Vagina (tissue), 2 donors: ENCODE measurements at regions not wholly inside any gene's neighbourhood (a gene's known extent, or its start where the extent isn't known, plus 50 kb on each side); places are given as distances from the start of the nearest gene placed in this dataset.

ENCODE experiments used
- DNase-seq, 2 donors: peaks; one replicate each; pipeline ENCODE4 v3.0.0-alpha.2; 2017; ENCODE audit errors: extremely low spot score in 2 of 2
- H3K27ac ChIP-seq: fragments of 200-600 bp; sonication (generic); one replicate; pipeline ENCODE4 v1.5.1; 2019
- H3K27me3 ChIP-seq: fragments of 200-600 bp; sonication (generic); one replicate; pipeline ENCODE4 v1.5.1; 2019
- H3K36me3 ChIP-seq, 2 donors: fragments of 200-600 bp; sonication (generic); one replicate each; pipeline ENCODE4 v1.5.1; 2017 to 2019
- H3K4me1 ChIP-seq: fragments of 200-600 bp; sonication (generic); one replicate; pipeline ENCODE4 v1.5.1; 2019
- H3K4me3 ChIP-seq, 2 donors: fragments of 200-600 bp; sonication (generic); 1 replicate in 1 of 2; 2 replicates in 1 of 2; pipeline ENCODE4 v1.5.1; 2016 to 2019
- H3K9me3 ChIP-seq: fragments of 200-600 bp; sonication (generic); one replicate; pipeline ENCODE4 v1.5.1; 2019
- POLR2A ChIP-seq, 2 donors: fragments of 450-650 bp; IDR thresholded peaks; one replicate each; pipeline ENCODE4 v1.6.1; 2017; ENCODE audit warnings: antibody characterized with exemption in 2 of 2, mild to moderate bottlenecking in 2 of 2, moderate library complexity in 2 of 2
- POLR2AphosphoS5 ChIP-seq, 2 donors: sonication (generic); formaldehyde crosslinking; IDR thresholded peaks; one replicate each; pipeline ENCODE4 v1.9.0; 2017; ENCODE audit warnings: antibody characterized with exemption in 2 of 2, mild to moderate bottlenecking in 2 of 2, low read depth in 1 of 2; ENCODE audit not compliant: insufficient read depth in 1 of 2
- intact Hi-C: fragments of 100-400 bp; cut with DNase I; formaldehyde crosslinking; loops from one replicate; pipeline ENCODE4 v1.15.1; 2023
- TF ChIP-seq, protein P1 (sequence below), 3 experiments: fragments of 450-650 bp in 2 of 3; fragments of 200-600 bp in 1 of 3; sonication (generic) in 1 of 3; IDR thresholded peaks; one replicate each; pipeline ENCODE4 v1.5.1; 2017 to 2019; ENCODE audit warnings: antibody characterized with exemption in 3 of 3, mild to moderate bottlenecking in 2 of 3, moderate library complexity in 2 of 3

DNA sequence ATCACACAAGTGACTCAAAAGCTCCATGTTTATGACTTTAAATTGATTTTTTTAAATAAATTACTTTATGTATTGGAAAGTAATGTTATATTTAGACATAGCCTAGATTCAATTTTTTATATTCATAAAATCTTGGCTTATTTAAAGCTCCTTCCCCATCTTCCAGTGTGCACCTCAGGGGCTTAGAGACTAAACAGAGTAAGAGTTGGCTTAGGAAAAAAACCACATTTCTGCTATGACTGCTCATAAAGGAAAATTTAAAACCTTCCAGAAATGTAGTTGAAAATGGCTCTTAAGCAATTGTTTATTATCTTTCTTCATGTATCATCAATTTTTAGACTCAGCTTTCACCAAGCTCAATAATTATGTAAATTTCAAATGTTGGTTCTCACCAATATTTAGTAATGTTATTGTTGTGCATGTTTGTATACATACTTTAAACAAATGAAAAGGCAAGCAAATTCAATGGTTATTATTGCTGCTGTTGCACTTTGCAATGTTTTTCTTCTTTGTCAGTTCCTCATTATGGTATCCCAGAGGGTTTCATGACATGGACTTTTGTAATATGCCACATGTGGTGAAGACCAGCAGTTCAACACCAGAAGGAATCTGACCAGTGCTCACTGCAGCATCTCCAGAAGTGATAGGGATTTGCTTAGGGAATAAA lies 700.1 kb upstream of the ANKRD30A start:
- Histone ChIP-seq H3K27ac (no peak overlapping the region), H3K9me3 (no peaks in the 10 kb centered on the region), H3K4me1 (no peaks in the 10 kb centered on the region), H3K4me3 (no peak overlapping the region), H3K27me3 (no peaks in the 10 kb centered on the region), H3K36me3 (no peaks in the 10 kb centered on the region)
- intact Hi-C loops: no loop called here
- no peak for TF ChIP-seq POLR2A (IDR thresholded peaks at IDR 0.05)
- no peak for TF ChIP-seq POLR2AphosphoS5 (IDR thresholded peaks at IDR 0.05; ENCODE audit: insufficient read depth in 1 of 2, low read depth in 1 of 2)
- TF ChIP-seq, protein P1, sequence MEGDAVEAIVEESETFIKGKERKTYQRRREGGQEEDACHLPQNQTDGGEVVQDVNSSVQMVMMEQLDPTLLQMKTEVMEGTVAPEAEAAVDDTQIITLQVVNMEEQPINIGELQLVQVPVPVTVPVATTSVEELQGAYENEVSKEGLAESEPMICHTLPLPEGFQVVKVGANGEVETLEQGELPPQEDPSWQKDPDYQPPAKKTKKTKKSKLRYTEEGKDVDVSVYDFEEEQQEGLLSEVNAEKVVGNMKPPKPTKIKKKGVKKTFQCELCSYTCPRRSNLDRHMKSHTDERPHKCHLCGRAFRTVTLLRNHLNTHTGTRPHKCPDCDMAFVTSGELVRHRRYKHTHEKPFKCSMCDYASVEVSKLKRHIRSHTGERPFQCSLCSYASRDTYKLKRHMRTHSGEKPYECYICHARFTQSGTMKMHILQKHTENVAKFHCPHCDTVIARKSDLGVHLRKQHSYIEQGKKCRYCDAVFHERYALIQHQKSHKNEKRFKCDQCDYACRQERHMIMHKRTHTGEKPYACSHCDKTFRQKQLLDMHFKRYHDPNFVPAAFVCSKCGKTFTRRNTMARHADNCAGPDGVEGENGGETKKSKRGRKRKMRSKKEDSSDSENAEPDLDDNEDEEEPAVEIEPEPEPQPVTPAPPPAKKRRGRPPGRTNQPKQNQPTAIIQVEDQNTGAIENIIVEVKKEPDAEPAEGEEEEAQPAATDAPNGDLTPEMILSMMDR (IDR thresholded peaks at IDR 0.05): no peak
- no peak for DNase-seq

DNA sequence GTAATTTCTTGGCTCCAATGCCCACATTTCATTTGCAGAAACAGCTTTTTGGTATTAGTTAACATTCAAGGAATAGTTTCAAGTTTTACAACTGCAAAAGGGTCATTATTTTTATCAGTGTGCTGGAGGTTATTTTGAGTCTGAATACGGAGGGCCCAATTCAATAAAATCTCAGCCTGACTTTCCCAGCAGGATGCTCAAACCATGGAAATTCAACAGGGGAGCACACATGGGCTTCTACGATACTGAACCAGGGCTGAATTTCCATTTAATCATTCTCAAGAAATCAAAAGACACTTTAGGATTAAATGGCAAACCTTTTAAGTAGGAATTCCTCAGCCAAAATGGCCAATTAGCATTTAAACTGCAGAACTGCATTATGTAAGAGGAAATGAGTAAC lies 700.9 kb upstream of the ANKRD30A start:
- H3K27ac ChIP-seq: no peak overlapping the region
- H3K27me3 ChIP-seq: no peaks in the 10 kb centered on the region
- no peak overlapping the region for H3K4me3 ChIP-seq
- intact Hi-C loops: no loop called here
- DNase-seq: no peak
- H3K36me3 ChIP-seq: no peaks in the 10 kb centered on the region
- TF ChIP-seq, protein P1 (IDR thresholded peaks at IDR 0.05): no peak
- TF ChIP-seq POLR2A (IDR thresholded peaks at IDR 0.05) (no peak), POLR2AphosphoS5 (IDR thresholded peaks at IDR 0.05; ENCODE audit: insufficient read depth in 1 of 2, low read depth in 1 of 2) (no peak)
- H3K9me3 ChIP-seq: no peaks in the 10 kb centered on the region
- no peaks in the 10 kb centered on the region for H3K4me1 ChIP-seq

DNA sequence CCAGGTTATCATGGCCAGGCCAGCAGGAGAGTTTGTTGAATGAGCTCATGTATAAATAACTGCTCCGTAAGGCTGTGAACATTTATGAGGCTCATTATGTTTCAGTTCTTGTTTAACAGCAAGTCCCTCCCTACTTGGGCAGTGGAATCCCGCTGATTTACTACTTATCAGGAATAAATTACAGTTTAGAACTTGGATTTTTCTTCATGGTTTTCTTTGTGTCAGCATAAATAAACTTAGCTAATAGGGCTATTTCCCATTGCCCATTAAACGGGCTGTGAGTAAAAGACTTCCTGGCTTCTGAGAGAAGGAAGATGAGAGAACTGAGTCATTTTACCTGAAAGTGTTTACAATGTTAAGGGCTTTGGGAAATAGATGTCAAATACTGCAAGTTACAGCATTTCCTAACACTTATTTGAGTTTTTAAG lies 701.6 kb upstream of the ANKRD30A start:
- Histone ChIP-seq H3K27ac (no peak overlapping the region), H3K27me3 (no peaks in the 10 kb centered on the region), H3K9me3 (no peaks in the 10 kb centered on the region), H3K4me3 (no peak overlapping the region), H3K4me1 (no peaks in the 10 kb centered on the region), H3K36me3 (no peaks in the 10 kb centered on the region)
- intact Hi-C loops: no loop called here
- TF ChIP-seq, protein P1 (IDR thresholded peaks at IDR 0.05): no peak
- TF ChIP-seq POLR2A (IDR thresholded peaks at IDR 0.05) (no peak), POLR2AphosphoS5 (IDR thresholded peaks at IDR 0.05; ENCODE audit: insufficient read depth in 1 of 2, low read depth in 1 of 2) (no peak)
- DNase-seq: no peak

DNA sequence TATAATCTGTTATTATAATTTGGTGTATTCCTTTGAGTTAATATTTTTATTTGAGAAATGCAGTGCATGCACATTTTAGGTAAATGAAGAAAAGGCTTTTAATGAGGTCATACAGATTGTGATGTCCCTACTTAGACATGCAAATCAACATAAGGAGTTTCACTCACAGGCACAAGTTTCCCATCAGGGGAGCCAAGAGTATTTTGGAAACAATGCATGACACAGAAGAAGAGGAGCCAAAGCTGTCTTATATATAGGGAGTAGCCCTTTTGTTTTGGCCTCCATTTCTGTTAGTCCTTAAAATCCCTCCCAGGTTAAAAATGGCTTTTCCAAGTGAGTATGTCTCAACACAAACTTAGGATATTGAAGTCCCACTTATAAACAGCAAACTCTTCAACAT lies 703.4 kb upstream of the ANKRD30A start:
- TF ChIP-seq POLR2A (IDR thresholded peaks at IDR 0.05): no peak
- no peak for TF ChIP-seq POLR2AphosphoS5 (IDR thresholded peaks at IDR 0.05; ENCODE audit: insufficient read depth in 1 of 2, low read depth in 1 of 2)
- TF ChIP-seq, protein P1 (IDR thresholded peaks at IDR 0.05): no peak
- intact Hi-C loops: no loop called here
- Histone ChIP-seq H3K36me3 (no peaks in the 10 kb centered on the region), H3K27me3 (no peaks in the 10 kb centered on the region), H3K9me3 (no peaks in the 10 kb centered on the region), H3K4me3 (no peak overlapping the region), H3K4me1 (no peaks in the 10 kb centered on the region), H3K27ac (no peak overlapping the region)
- DNase-seq: no peak

DNA sequence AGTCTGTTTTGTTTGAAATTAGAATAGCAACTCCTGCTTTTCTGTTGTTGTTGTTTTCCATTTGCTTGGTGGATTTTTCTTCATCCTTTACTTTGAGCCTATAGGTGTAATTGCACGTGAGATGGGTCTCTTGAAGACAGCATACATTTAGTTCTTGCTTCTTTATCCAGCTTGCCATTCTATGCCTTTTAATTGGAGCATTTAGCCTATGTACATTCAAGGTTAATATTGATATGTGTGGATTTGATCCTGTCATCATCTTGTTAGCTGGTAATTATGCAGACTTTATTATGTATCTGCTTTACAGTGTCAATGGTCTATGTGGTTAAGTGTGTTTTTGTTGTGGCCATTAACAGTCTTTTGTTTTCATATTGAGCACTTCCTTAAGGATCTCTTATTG lies 708.9 kb upstream of the ANKRD30A start:
- H3K27me3 ChIP-seq: no peaks in the 10 kb centered on the region
- H3K9me3 ChIP-seq: no peaks in the 10 kb centered on the region
- no peaks in the 10 kb centered on the region for H3K36me3 ChIP-seq
- no peak for TF ChIP-seq POLR2A (IDR thresholded peaks at IDR 0.05)
- TF ChIP-seq, protein P1 (IDR thresholded peaks at IDR 0.05): no peak
- TF ChIP-seq POLR2AphosphoS5 (IDR thresholded peaks at IDR 0.05; ENCODE audit: insufficient read depth in 1 of 2, low read depth in 1 of 2): no peak
- no peak overlapping the region for H3K27ac ChIP-seq
- no peak for DNase-seq
- H3K4me1 ChIP-seq: no peaks in the 10 kb centered on the region
- intact Hi-C loops: no loop called here
- H3K4me3 ChIP-seq: no peak overlapping the region
